ENCODE measurements at regions not wholly inside any gene's neighbourhood (a gene's known extent, or its start where the extent isn't known, plus 50 kb on each side); places are given as distances from the start of the nearest gene placed in this dataset.
A peak's percentile ranks its signal among the peaks of the same experiment; 100 is the strongest.

DNA sequence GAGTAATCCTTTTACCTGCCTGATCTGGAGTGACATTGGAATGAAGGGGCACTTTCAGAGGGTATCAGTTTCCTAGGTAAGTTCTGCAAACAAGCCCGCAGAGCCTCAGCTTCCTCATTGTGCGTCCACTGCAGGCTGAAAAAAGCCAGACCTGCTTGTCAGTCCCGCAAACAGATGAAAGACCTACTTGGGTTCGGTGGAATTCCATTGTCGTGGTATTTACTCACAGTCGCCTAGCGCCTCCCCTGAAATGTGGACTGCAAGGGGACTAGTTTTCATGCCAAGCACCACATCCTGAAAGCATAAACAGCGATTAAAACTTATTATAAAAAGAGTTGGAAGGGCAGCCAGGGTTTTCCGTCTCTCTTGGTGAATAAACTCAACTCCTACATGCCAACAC, 121.5 kb downstream of the PAX1 start:
- H3K4me3 ChIP-seq (replicated peaks in 1 of 3; ENCODE audit: insufficient read depth in 1 of 3, low read depth in 2 of 3, low read length in 3 of 3) = no peak overlapping the region
- H3K9me3 ChIP-seq (ENCODE audit: low read length) = no peaks in the 10 kb centered on the region
- H2AFZ ChIP-seq (ENCODE audit: low read length) = no peak overlapping the region
- no peak overlapping the region for H3K27ac ChIP-seq (ENCODE audit: extremely low read length, insufficient read depth, low read length)
- 5% methylated on average over 9 of the region's 9 CpGs for WGBS (ENCODE audit: low lambda C conversion rate)
- intact Hi-C loops (cut with micrococcal nuclease; ENCODE audit: unreplicated experiment) (no loop called here), in situ Hi-C loops (cut with HindIII; ENCODE audit: extremely low pct_ligation_motif_present, low pct_unique_long_range_greater_than_20kb) (no loop called here)
- TF ChIP-seq STAG1 (CRISPR knock-in tag; IDR thresholded peaks at IDR 0.05) = peak; percentile 5; the same call in 1 of the 2 replicates
- no peak for TF ChIP-seq ZFP1 (CRISPR knock-in tag; IDR thresholded peaks at IDR 0.05)
- TF ChIP-seq ZNF232 (CRISPR knock-in tag; IDR thresholded peaks at IDR 0.05; ENCODE audit: borderline replicate concordance) = no peak
- TF ChIP-seq CTCF (CRISPR knock-in tag; IDR thresholded peaks at IDR 0.05) = 0 out of 2 replicates have a peak, but pooled peaks have one; percentile 9
- TF ChIP-seq KLF6 (CRISPR knock-in tag; IDR thresholded peaks at IDR 0.05) = no peak
- no peak for TF ChIP-seq ZNF326 (CRISPR knock-in tag; IDR thresholded peaks at IDR 0.05; ENCODE audit: borderline replicate concordance)
- 0 out of 2 replicates have a peak, but pooled peaks have one; percentile 23 for TF ChIP-seq ZNF12 (CRISPR knock-in tag; IDR thresholded peaks at IDR 0.05)
- no peak for TF ChIP-seq ZNF580 (CRISPR knock-in tag; IDR thresholded peaks at IDR 0.05; ENCODE audit: borderline replicate concordance, low read depth)
- ATAC-seq (peak; percentile 51; the same call in 2 of the 3 replicates), FAIRE-seq (no peak), DNase-seq (ENCODE audit: low spot score) (peak; percentile 34)
- H3K36me3 ChIP-seq (replicated peaks in 1 of 2; ENCODE audit: control insufficient read depth in 1 of 2, insufficient read depth in 2 of 2, low read length in 2 of 2) = no peaks in the 10 kb centered on the region
- no peaks in the 10 kb centered on the region for H4K20me1 ChIP-seq (ENCODE audit: insufficient read depth, low read length)
- H3K9ac ChIP-seq (ENCODE audit: insufficient read depth, low read depth, low read length) = no peak overlapping the region
- H3K27me3 ChIP-seq (ENCODE audit: control insufficient read depth in 1 of 2, insufficient read depth in 2 of 2, low read length in 2 of 2) = peaks cover 0 to 14% of the 10 kb centered on the region in 2 experiments; a peak in 2 of 5 replicates
- no peak overlapping the region for H3K4me2 ChIP-seq (ENCODE audit: low read depth, low read length)
- H3K4me1 ChIP-seq (ENCODE audit: insufficient read depth, low read length) = no peaks in the 10 kb centered on the region
- CTCF ChIA-PET (ENCODE audit: low intra/inter-chr PET ratio, low total read pairs) = no interaction called here
- POLR2A ChIA-PET = no interaction called here
- no TSS peak for BruUV-seq (replicated peaks)
- H3K79me2 ChIP-seq (ENCODE audit: insufficient read depth, low read length) = no peaks in the 10 kb centered on the region

- Histone ChIP-seq H3K27ac (ENCODE audit: extremely low read length, insufficient read depth, low read length) (no peak overlapping the region), H3K4me3 (replicated peaks in 1 of 3; ENCODE audit: insufficient read depth in 1 of 3, low read depth in 2 of 3, low read length in 3 of 3) (no peak overlapping the region), H4K20me1 (ENCODE audit: insufficient read depth, low read length) (no peaks in the 10 kb centered on the region), H3K4me1 (ENCODE audit: insufficient read depth, low read length) (no peaks in the 10 kb centered on the region), H3K79me2 (ENCODE audit: insufficient read depth, low read length) (no peaks in the 10 kb centered on the region), H3K9me3 (ENCODE audit: low read length) (no peaks in the 10 kb centered on the region), H3K9ac (ENCODE audit: insufficient read depth, low read depth, low read length) (no peak overlapping the region), H2AFZ (ENCODE audit: low read length) (no peak overlapping the region), H3K36me3 (replicated peaks in 1 of 2; ENCODE audit: control insufficient read depth in 1 of 2, insufficient read depth in 2 of 2, low read length in 2 of 2) (no peaks in the 10 kb centered on the region), H3K4me2 (ENCODE audit: low read depth, low read length) (no peak overlapping the region), H3K27me3 (ENCODE audit: control insufficient read depth in 1 of 2, insufficient read depth in 2 of 2, low read length in 2 of 2) (peaks cover 0 to 4% of the 10 kb centered on the region in 2 experiments; a peak in 2 of 5 replicates)
- ATAC-seq = no peak
- in situ Hi-C loops (cut with HindIII; ENCODE audit: extremely low pct_ligation_motif_present, low pct_unique_long_range_greater_than_20kb) = no loop called here
- WGBS (ENCODE audit: low lambda C conversion rate) = 19% methylated on average over 2 of the region's 2 CpGs
- no peak for DNase-seq (ENCODE audit: low spot score)
- ChIA-PET CTCF (ENCODE audit: low intra/inter-chr PET ratio, low total read pairs) (no interaction called here), POLR2A (no interaction called here)
- FAIRE-seq = no peak
- BruUV-seq (replicated peaks) = no TSS peak
- TF ChIP-seq MAFF (IDR thresholded peaks at IDR 0.05; ENCODE audit: low read depth, low read length) (peak; percentile 33; the same call in 1 of the 2 replicates), ZNF280D (CRISPR knock-in tag; IDR thresholded peaks at IDR 0.05) (no peak), ZNF543 (CRISPR knock-in tag; IDR thresholded peaks at IDR 0.05) (no peak), SNAI1 (CRISPR knock-in tag; IDR thresholded peaks at IDR 0.05; ENCODE audit: borderline replicate concordance) (no peak), MAFK (conservative IDR thresholded peaks at IDR 0.05 in 1 of 2, IDR thresholded peaks at IDR 0.05 in 1 of 2; ENCODE audit: low read length in 2 of 2) (peak in 1 of 2 experiments; percentile 44; a peak in 1 of 4 replicates), ATAD3A (CRISPR knock-in tag; IDR thresholded peaks at IDR 0.05) (no peak), GLI4 (CRISPR knock-in tag; IDR thresholded peaks at IDR 0.05; ENCODE audit: borderline replicate concordance) (no peak), RORA (CRISPR knock-in tag; IDR thresholded peaks at IDR 0.05) (no peak)
- intact Hi-C loops (cut with micrococcal nuclease; ENCODE audit: unreplicated experiment) = no loop called here
These were observed 115.9 kb downstream of the PAX1 start for GRCh38 chr20:21821358-21821757.

Data from HepG2 (cell line).